DND-41 (cell line): ENCODE measurements at regions not wholly inside any gene's neighbourhood (a gene's known extent, or its start where the extent isn't known, plus 50 kb on each side); places are given as distances from the start of the nearest gene placed in this dataset.

Source experiments
- ATAC-seq: fragments of 200-7000 bp; cut with Tn5 transposase; 3 replicates; pipeline ENCODE4 v1.9.1; 2021; ENCODE audit warnings: low read depth; ENCODE audit not compliant: insufficient read depth
- DNase-seq: peaks from one replicate; pipeline ENCODE4 v3.0.0-alpha.2; 2020
- H2AFZ ChIP-seq: 2 replicates; pipeline ENCODE4 v1.6.0; 2012; ENCODE audit warnings: low read depth, low read length
- H3K27ac ChIP-seq: 2 replicates; pipeline ENCODE4 v1.5.1; 2012; ENCODE audit warnings: low read length, inconsistent platforms
- H3K27me3 ChIP-seq: fragments of 200-600 bp; sonication (generic); 2 replicates; pipeline ENCODE4 v1.6.0; 2012; ENCODE audit warnings: low read length, mild to moderate bottlenecking, inconsistent platforms; ENCODE audit not compliant: insufficient read depth, poor library complexity
- H3K36me3 ChIP-seq: 2 replicates; pipeline ENCODE4 v1.5.1; 2012; ENCODE audit warnings: low read length, inconsistent platforms; ENCODE audit not compliant: insufficient read depth
- H3K4me1 ChIP-seq: 2 replicates; pipeline ENCODE4 v1.5.1; 2012; ENCODE audit warnings: mild to moderate bottlenecking, low read length; ENCODE audit not compliant: insufficient read depth
- H3K4me2 ChIP-seq: 2 replicates; pipeline ENCODE4 v1.6.0; 2012; ENCODE audit warnings: mild to moderate bottlenecking, moderate library complexity, low read length, inconsistent platforms; ENCODE audit not compliant: insufficient read depth
- H3K4me3 ChIP-seq, 2 experiments: fragments of 200-600 bp in 1 of 2; shearing (Covaris generic) in 1 of 2; 2 replicates each; pipeline ENCODE4 v1.5.1; 2012 to 2016; ENCODE audit warnings: inconsistent platforms in 2 of 2, low read length in 2 of 2, mild to moderate bottlenecking in 2 of 2, low read depth in 1 of 2, moderate library complexity in 1 of 2
- H3K79me2 ChIP-seq: 2 replicates; pipeline ENCODE4 v1.6.0; 2012; ENCODE audit warnings: low read length, inconsistent platforms; ENCODE audit not compliant: insufficient read depth
- H3K9ac ChIP-seq: 2 replicates; pipeline ENCODE4 v1.6.0; 2012; ENCODE audit warnings: low read depth, mild to moderate bottlenecking, inconsistent platforms, low read length, moderate library complexity
- H3K9me3 ChIP-seq: 2 replicates; pipeline ENCODE4 v1.5.1; 2012; ENCODE audit warnings: low read length, moderate library complexity, mild to moderate bottlenecking, inconsistent platforms; ENCODE audit not compliant: insufficient read depth, severe bottlenecking
- H4K20me1 ChIP-seq: 2 replicates; pipeline ENCODE4 v1.6.0; 2012; ENCODE audit warnings: low read length; ENCODE audit not compliant: insufficient read depth
- EZH2 ChIP-seq: IDR thresholded peaks from 3 replicates; pipeline ENCODE4 v1.6.1; 2012; ENCODE audit warnings: borderline replicate concordance, low read depth, mild to moderate bottlenecking, moderate library complexity, low read length, inconsistent platforms; ENCODE audit not compliant: severe bottlenecking
- TF ChIP-seq, protein P1 (sequence below): IDR thresholded peaks from 2 replicates; pipeline ENCODE4 v1.5.1; 2012; ENCODE audit warnings: borderline replicate concordance, low read length, moderate library complexity, mild to moderate bottlenecking; ENCODE audit not compliant: poor library complexity, severe bottlenecking; ENCODE audit errors: extremely low read depth

DNA sequence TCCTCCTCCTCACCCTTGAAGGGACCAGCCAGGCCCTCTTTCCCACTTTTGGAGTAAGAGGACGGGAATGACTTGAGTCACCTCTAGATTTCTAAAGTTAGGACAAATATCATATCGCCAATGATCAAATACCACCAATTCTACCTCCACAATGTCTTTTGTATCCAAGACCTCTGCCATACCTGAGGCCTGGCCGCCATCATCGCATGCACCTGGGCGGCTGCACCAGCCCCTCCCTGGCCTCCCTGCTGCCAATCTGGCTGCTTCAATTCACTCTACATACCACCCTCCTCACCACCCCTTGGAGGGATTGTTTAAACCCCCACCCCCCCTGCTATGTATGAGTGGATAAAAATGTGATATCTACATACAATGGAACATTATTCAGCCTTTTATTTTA lies 75.0 kb upstream of the RALY start:
- Histone ChIP-seq H3K27ac (no peak overlapping the region), H3K9ac (no peak overlapping the region)

DNA sequence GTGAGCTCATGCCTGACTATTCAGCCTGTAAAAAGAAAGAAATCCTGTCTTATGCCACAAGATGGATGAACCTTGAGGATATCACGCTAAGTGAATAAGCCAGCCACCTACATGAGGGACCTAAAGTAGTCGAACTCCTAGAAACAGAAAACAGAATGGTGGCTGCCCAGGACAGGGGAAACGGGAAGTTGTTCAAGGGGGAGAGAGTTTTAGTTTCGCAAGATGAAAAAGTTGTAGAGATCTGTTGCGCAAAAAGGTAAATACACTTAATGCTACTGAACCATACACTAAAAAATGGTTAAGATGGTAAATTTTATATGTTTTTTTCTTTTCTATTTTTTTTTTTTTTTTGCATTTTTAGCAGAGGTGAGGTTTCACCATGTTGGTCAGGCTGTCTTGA lies 74.1 kb upstream of the RALY start:
- Histone ChIP-seq H3K27ac (no peak overlapping the region), H3K4me2 (no peak overlapping the region), H3K27me3 (peaks cover 7% of the 10 kb centered on the region), H4K20me1 (no peaks in the 10 kb centered on the region), H2AFZ (no peak overlapping the region), H3K9me3 (no peaks in the 10 kb centered on the region), H3K4me3 (no peak overlapping the region), H3K4me1 (0 out of 2 replicates have a peak, but pooled peaks cover 4% of the 10 kb centered on the region), H3K79me2 (no peaks in the 10 kb centered on the region), H3K36me3 (no peaks in the 10 kb centered on the region), H3K9ac (no peak overlapping the region)
- TF ChIP-seq, protein P1, sequence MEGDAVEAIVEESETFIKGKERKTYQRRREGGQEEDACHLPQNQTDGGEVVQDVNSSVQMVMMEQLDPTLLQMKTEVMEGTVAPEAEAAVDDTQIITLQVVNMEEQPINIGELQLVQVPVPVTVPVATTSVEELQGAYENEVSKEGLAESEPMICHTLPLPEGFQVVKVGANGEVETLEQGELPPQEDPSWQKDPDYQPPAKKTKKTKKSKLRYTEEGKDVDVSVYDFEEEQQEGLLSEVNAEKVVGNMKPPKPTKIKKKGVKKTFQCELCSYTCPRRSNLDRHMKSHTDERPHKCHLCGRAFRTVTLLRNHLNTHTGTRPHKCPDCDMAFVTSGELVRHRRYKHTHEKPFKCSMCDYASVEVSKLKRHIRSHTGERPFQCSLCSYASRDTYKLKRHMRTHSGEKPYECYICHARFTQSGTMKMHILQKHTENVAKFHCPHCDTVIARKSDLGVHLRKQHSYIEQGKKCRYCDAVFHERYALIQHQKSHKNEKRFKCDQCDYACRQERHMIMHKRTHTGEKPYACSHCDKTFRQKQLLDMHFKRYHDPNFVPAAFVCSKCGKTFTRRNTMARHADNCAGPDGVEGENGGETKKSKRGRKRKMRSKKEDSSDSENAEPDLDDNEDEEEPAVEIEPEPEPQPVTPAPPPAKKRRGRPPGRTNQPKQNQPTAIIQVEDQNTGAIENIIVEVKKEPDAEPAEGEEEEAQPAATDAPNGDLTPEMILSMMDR, result no peak
- TF ChIP-seq EZH2, result no peak
- no peak for ATAC-seq
- DNase-seq, result no peak

More for the DNA sequence above, 75.0 kb upstream of the RALY start:
- TF ChIP-seq, protein P1, result no peak
- TF ChIP-seq EZH2, result no peak
- Histone ChIP-seq H3K36me3 (no peaks in the 10 kb centered on the region), H3K9me3 (no peaks in the 10 kb centered on the region), H3K4me2 (no peak overlapping the region), H3K4me1 (0 out of 2 replicates have a peak, but pooled peaks cover 4% of the 10 kb centered on the region), H4K20me1 (no peaks in the 10 kb centered on the region), H3K4me3 (no peak overlapping the region), H2AFZ (no peak overlapping the region), H3K27me3 (no peaks in the 10 kb centered on the region), H3K79me2 (no peaks in the 10 kb centered on the region)
- DNase-seq, result no peak
- no peak for ATAC-seq

DNA sequence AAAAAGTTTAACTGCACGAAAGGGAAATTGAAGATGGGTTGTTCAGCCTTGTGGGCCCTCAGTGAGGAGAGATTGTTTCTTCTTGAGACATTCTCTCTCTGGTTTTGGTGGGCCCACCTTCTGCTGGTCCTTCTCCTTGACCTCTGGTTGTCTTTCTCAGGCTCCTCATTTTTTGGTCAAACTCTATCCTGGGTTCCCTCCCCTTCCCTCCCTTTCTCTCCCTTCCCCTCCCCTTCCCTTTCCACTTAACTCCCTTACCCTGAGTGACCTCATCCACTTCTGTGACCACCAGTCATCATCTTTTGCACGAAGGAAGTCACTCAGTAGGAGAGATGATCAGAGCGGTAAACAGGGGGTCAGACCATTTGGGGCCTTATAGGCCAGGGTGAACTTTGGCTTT lies 71.5 kb upstream of the RALY start:
- no peak for TF ChIP-seq EZH2
- TF ChIP-seq, protein P1, result no peak
- DNase-seq, result no peak
- no peak overlapping the region for H2AFZ ChIP-seq
- no peak for ATAC-seq
- H3K27ac ChIP-seq, result no peak overlapping the region
- no peak overlapping the region for H3K4me2 ChIP-seq
- H3K79me2 ChIP-seq, result no peaks in the 10 kb centered on the region
- no peaks in the 10 kb centered on the region for H3K36me3 ChIP-seq
- H3K27me3 ChIP-seq, result peaks cover 8% of the 10 kb centered on the region
- no peak overlapping the region for H3K9ac ChIP-seq
- H3K9me3 ChIP-seq, result no peaks in the 10 kb centered on the region
- no peaks in the 10 kb centered on the region for H4K20me1 ChIP-seq
- H3K4me3 ChIP-seq, result no peak overlapping the region
- H3K4me1 ChIP-seq, result no peaks in the 10 kb centered on the region

DNA sequence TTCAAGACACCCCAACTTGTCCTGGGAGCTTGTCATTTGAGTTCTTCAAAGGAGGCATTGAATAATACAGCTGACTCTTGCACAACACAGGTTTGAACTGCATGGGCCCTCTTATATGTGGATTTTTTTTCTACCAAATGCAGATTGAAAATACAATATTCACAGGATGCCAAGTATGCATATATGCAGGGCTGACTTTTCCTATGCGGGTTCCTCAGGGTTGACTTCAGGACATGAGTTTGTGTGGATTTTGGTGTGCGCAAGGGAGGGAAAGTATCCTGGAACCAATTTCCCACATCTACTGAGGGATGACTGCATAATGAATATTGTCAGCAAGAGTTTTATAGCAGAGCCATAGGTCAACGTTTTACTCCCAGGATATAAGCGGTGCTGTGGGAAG lies 70.0 kb upstream of the RALY start:
- Histone ChIP-seq H3K9ac (no peak overlapping the region), H3K79me2 (no peaks in the 10 kb centered on the region), H3K4me3 (no peak overlapping the region), H3K27ac (no peak overlapping the region), H3K27me3 (peaks cover 8% of the 10 kb centered on the region), H2AFZ (no peak overlapping the region), H3K9me3 (no peaks in the 10 kb centered on the region), H3K4me1 (no peaks in the 10 kb centered on the region), H3K4me2 (no peak overlapping the region), H3K36me3 (no peaks in the 10 kb centered on the region), H4K20me1 (no peaks in the 10 kb centered on the region)
- no peak for TF ChIP-seq EZH2
- TF ChIP-seq, protein P1, result no peak
- DNase-seq (no peak), ATAC-seq (no peak)
